Breast epithelium (tissue), 4 donors: ENCODE measurements at regions not wholly inside any gene's neighbourhood (a gene's known extent, or its start where the extent isn't known, plus 50 kb on each side); places are given as distances from the start of the nearest gene placed in this dataset.

Experiments used
- DNase-seq, 2 donors: peaks; one replicate each; pipeline ENCODE4 v3.0.0-alpha.2; 2019; ENCODE audit warnings: low spot score in 2 of 2
- H3K27ac ChIP-seq, 2 donors: fragments of 200-600 bp; sonication (generic) in 1 of 2; one replicate each; pipeline ENCODE4 v1.5.1; 2016 to 2019; ENCODE audit warnings: mild to moderate bottlenecking in 1 of 2
- H3K27me3 ChIP-seq, 2 donors: fragments of 200-600 bp; sonication (generic) in 1 of 2; one replicate each; pipeline versions ENCODE4 v1.5.1 to v1.6.0; 2017 to 2019; ENCODE audit warnings: control low read depth in 1 of 2, mild to moderate bottlenecking in 1 of 2
- H3K36me3 ChIP-seq: fragments of 200-600 bp; one replicate; pipeline ENCODE4 v1.5.1; 2019
- H3K4me1 ChIP-seq, 2 donors: fragments of 200-600 bp; sonication (generic); one replicate each; pipeline ENCODE4 v1.5.1; 2016 to 2019; ENCODE audit warnings: control low read depth in 1 of 2
- H3K4me3 ChIP-seq, 3 donors: fragments of 200-600 bp; sonication (generic); 1 replicate in 2 of 3; 2 replicates in 1 of 3; pipeline ENCODE4 v1.5.1; 2016 to 2019; ENCODE audit warnings: mild to moderate bottlenecking in 3 of 3, moderate library complexity in 2 of 3
- H3K9me3 ChIP-seq, 2 donors: fragments of 200-600 bp; sonication (generic) in 1 of 2; one replicate each; pipeline ENCODE4 v1.5.1; 2016 to 2019; ENCODE audit warnings: control low read depth in 1 of 2
- CTCF ChIP-seq, 3 donors: fragments of 450-650 bp; IDR thresholded peaks; one replicate each; pipeline ENCODE4 v1.5.1; 2016 to 2017; ENCODE audit warnings: antibody characterized with exemption in 3 of 3, mild to moderate bottlenecking in 3 of 3, moderate library complexity in 3 of 3
- POLR2A ChIP-seq: fragments of 450-650 bp; IDR thresholded peaks from one replicate; pipeline ENCODE4 v1.6.1; 2016; ENCODE audit warnings: antibody characterized with exemption, mild to moderate bottlenecking, moderate library complexity
- POLR2AphosphoS5 ChIP-seq, 3 donors: sonication (generic); formaldehyde crosslinking; IDR thresholded peaks; one replicate each; pipeline ENCODE4 v1.6.1; 2017; ENCODE audit warnings: antibody characterized with exemption in 3 of 3
- intact Hi-C: fragments of 100-400 bp; cut with DNase I; formaldehyde crosslinking; loops from one replicate; pipeline ENCODE4 v1.15.1; 2023; ENCODE audit warnings: low total_unique reads

- no peak for DNase-seq
- Histone ChIP-seq H3K4me3 (no peak overlapping the region), H3K36me3 (no peaks in the 10 kb centered on the region), H3K4me1 (no peaks in the 10 kb centered on the region), H3K27me3 (no peaks in the 10 kb centered on the region), H3K27ac (no peak overlapping the region), H3K9me3 (no peaks in the 10 kb centered on the region)
- TF ChIP-seq POLR2AphosphoS5 (IDR thresholded peaks at IDR 0.05), result no peak
- no peak for TF ChIP-seq CTCF (IDR thresholded peaks at IDR 0.05)
- no peak for TF ChIP-seq POLR2A
- intact Hi-C loops, result no loop called here
These were observed 315.7 kb upstream of the MOCS1 start for GRCh38 chr6:40249935-40250334.

- H3K4me1 ChIP-seq, result no peaks in the 10 kb centered on the region
- no peaks in the 10 kb centered on the region for H3K9me3 ChIP-seq
- no peaks in the 10 kb centered on the region for H3K27me3 ChIP-seq
- no peak overlapping the region for H3K27ac ChIP-seq
- H3K4me3 ChIP-seq, result no peak overlapping the region
- intact Hi-C loops, result no loop called here
- no peaks in the 10 kb centered on the region for H3K36me3 ChIP-seq
- no peak for TF ChIP-seq CTCF (IDR thresholded peaks at IDR 0.05)
- no peak for TF ChIP-seq POLR2AphosphoS5 (IDR thresholded peaks at IDR 0.05)
- TF ChIP-seq POLR2A, result no peak
- no peak for DNase-seq
These were observed 313.4 kb upstream of the MOCS1 start for GRCh38 chr6:40247516-40248115.

GRCh38 chr6:40244699-40245098 is 310.4 kb upstream of the MOCS1 start:
- H3K4me3 ChIP-seq, result no peak overlapping the region
- H3K27me3 ChIP-seq, result no peaks in the 10 kb centered on the region
- intact Hi-C loops, result no loop called here
- H3K36me3 ChIP-seq, result no peaks in the 10 kb centered on the region
- H3K4me1 ChIP-seq, result no peaks in the 10 kb centered on the region
- no peak for DNase-seq
- TF ChIP-seq POLR2AphosphoS5 (IDR thresholded peaks at IDR 0.05), result no peak
- H3K27ac ChIP-seq, result no peak overlapping the region
- no peaks in the 10 kb centered on the region for H3K9me3 ChIP-seq

GRCh38 chr6:40232698-40233097 is 298.4 kb upstream of the MOCS1 start:
- no peak for DNase-seq
- intact Hi-C loops, result no loop called here
- peaks cover 0 to 10% of the 10 kb centered on the region in 2 donors for H3K9me3 ChIP-seq

GRCh38 chr6:40227735-40228134 is 293.5 kb upstream of the MOCS1 start:
- H3K4me3 ChIP-seq, result no peak overlapping the region
- no peaks in the 10 kb centered on the region for H3K9me3 ChIP-seq
- no peak for DNase-seq
- H3K36me3 ChIP-seq, result no peaks in the 10 kb centered on the region
- intact Hi-C loops, result no loop called here
- TF ChIP-seq CTCF (IDR thresholded peaks at IDR 0.05), result no peak
- TF ChIP-seq POLR2A, result no peak
- no peak for TF ChIP-seq POLR2AphosphoS5 (IDR thresholded peaks at IDR 0.05)
- H3K27me3 ChIP-seq, result no peaks in the 10 kb centered on the region
- H3K27ac ChIP-seq, result no peak overlapping the region
- H3K4me1 ChIP-seq, result no peaks in the 10 kb centered on the region

More at GRCh38 chr6:40232698-40233097, 298.4 kb upstream of the MOCS1 start:
- Histone ChIP-seq H3K4me3 (no peak overlapping the region), H3K27ac (no peak overlapping the region), H3K4me1 (no peaks in the 10 kb centered on the region), H3K27me3 (no peaks in the 10 kb centered on the region), H3K36me3 (no peaks in the 10 kb centered on the region)
- TF ChIP-seq CTCF (IDR thresholded peaks at IDR 0.05) (no peak), POLR2AphosphoS5 (IDR thresholded peaks at IDR 0.05) (no peak), POLR2A (no peak)

- Histone ChIP-seq H3K27ac (no peak overlapping the region), H3K27me3 (no peaks in the 10 kb centered on the region), H3K9me3 (no peaks in the 10 kb centered on the region), H3K36me3 (no peaks in the 10 kb centered on the region), H3K4me3 (no peak overlapping the region), H3K4me1 (no peaks in the 10 kb centered on the region)
- TF ChIP-seq POLR2AphosphoS5 (IDR thresholded peaks at IDR 0.05), result no peak
- no peak for TF ChIP-seq POLR2A
- no peak for TF ChIP-seq CTCF (IDR thresholded peaks at IDR 0.05)
- intact Hi-C loops, result no loop called here
- no peak for DNase-seq
These were observed 288.1 kb upstream of the MOCS1 start for GRCh38 chr6:40222354-40222753.
